Keratinocyte (primary cell): ENCODE measurements at regions not wholly inside any gene's neighbourhood (a gene's known extent, or its start where the extent isn't known, plus 50 kb on each side); places are given as distances from the start of the nearest gene placed in this dataset.

Experiments
- DNase-seq: peaks from one replicate; pipeline ENCODE4 v3.0.0-alpha.2; 2011; ENCODE audit warnings: low read depth, missing footprints, low spot score
- FAIRE-seq: peaks from 2 replicates; lab custom pipeline; 2011; peaks lifted over from hg19 to GRCh38; lab: Jason Lieb, UNC
- H2AFZ ChIP-seq: 2 replicates; pipeline ENCODE4 v1.6.0; 2012; ENCODE audit warnings: low read length, control low read depth, inconsistent platforms; ENCODE audit not compliant: control insufficient read depth
- H3K27ac ChIP-seq: 2 replicates; pipeline ENCODE4 v1.5.1; 2011; ENCODE audit warnings: low read length; ENCODE audit not compliant: control insufficient read depth, insufficient read depth
- H3K27me3 ChIP-seq: 3 replicates; pipeline ENCODE4 v1.6.0; 2011; ENCODE audit warnings: low read length; ENCODE audit not compliant: control insufficient read depth, insufficient read depth; ENCODE audit errors: extremely low read depth
- H3K36me3 ChIP-seq, 2 experiments: 2 replicates in 1 of 2; 3 replicates in 1 of 2; pipeline ENCODE4 v1.5.1; 2011; ENCODE audit warnings: low read length in 2 of 2, mild to moderate bottlenecking in 1 of 2; ENCODE audit not compliant: control insufficient read depth in 2 of 2, insufficient read depth in 2 of 2; ENCODE audit errors: extremely low read depth in 1 of 2
- H3K4me1 ChIP-seq: 3 replicates; pipeline ENCODE4 v1.5.1; 2011; ENCODE audit warnings: low read length; ENCODE audit not compliant: control insufficient read depth, insufficient read depth; ENCODE audit errors: extremely low read depth
- H3K4me2 ChIP-seq: 3 replicates; pipeline ENCODE4 v1.6.0; 2011; ENCODE audit warnings: low read depth, low read length; ENCODE audit not compliant: control insufficient read depth, insufficient read depth; ENCODE audit errors: extremely low read depth
- H3K4me3 ChIP-seq, 3 experiments: fragments of 200-600 bp in 1 of 3; sonication (generic) in 1 of 3; 2 replicates in 2 of 3; 3 replicates in 1 of 3; pipeline ENCODE4 v1.5.1; 2011 to 2016; ENCODE audit warnings: low read length in 3 of 3, mild to moderate bottlenecking in 3 of 3, control low read depth in 2 of 3, inconsistent platforms in 1 of 3, low read depth in 1 of 3, mixed read lengths in 1 of 3, mixed run types in 1 of 3, moderate library complexity in 1 of 3; ENCODE audit not compliant: control insufficient read depth in 2 of 3, insufficient read depth in 2 of 3; ENCODE audit errors: extremely low read depth in 1 of 3
- H3K79me2 ChIP-seq: 2 replicates; pipeline ENCODE4 v1.6.0; 2012; ENCODE audit warnings: low read length; ENCODE audit not compliant: control insufficient read depth, insufficient read depth
- H3K9ac ChIP-seq: 3 replicates; pipeline ENCODE4 v1.6.0; 2011; ENCODE audit warnings: low read length; ENCODE audit not compliant: control insufficient read depth, insufficient read depth; ENCODE audit errors: extremely low read depth
- H3K9me1 ChIP-seq: 3 replicates; pipeline ENCODE4 v1.6.0; 2011; ENCODE audit warnings: low read length; ENCODE audit not compliant: control insufficient read depth, insufficient read depth; ENCODE audit errors: extremely low read depth
- H3K9me3 ChIP-seq: 2 replicates; pipeline ENCODE4 v1.5.1; 2012; ENCODE audit warnings: low read depth, low read length; ENCODE audit not compliant: control insufficient read depth
- H4K20me1 ChIP-seq: 3 replicates; pipeline ENCODE4 v1.6.0; 2011; ENCODE audit warnings: low read length; ENCODE audit not compliant: control insufficient read depth, insufficient read depth; ENCODE audit errors: extremely low read depth
- EZH2 ChIP-seq: IDR thresholded peaks from one replicate; pipeline ENCODE4 v1.6.1; 2012; ENCODE audit warnings: inconsistent platforms, mild to moderate bottlenecking, low read length, moderate library complexity
- dilution Hi-C: fragments of 300-500 bp; cut with MboI; formaldehyde crosslinking; loops from one replicate; pipeline ENCODE4 v1.7.0; 2020; ENCODE audit warnings: low sequenced_read_pairs; ENCODE audit not compliant: extremely low pct_ligation_motif_present
- TF ChIP-seq, protein P1 (sequence below), 3 experiments: IDR thresholded peaks in 1 of 3; conservative IDR thresholded peaks in 1 of 3; optimal IDR thresholded peaks in 1 of 3; 2 replicates in 2 of 3; 3 replicates in 1 of 3; pipeline versions ENCODE3 to v1.5.1; 2011; ENCODE audit warnings: low read length in 3 of 3, mild to moderate bottlenecking in 3 of 3, moderate library complexity in 2 of 3, control low read depth in 1 of 3, inconsistent platforms in 1 of 3; ENCODE audit not compliant: insufficient read depth in 2 of 3; ENCODE audit errors: extremely low read depth in 1 of 3

DNA sequence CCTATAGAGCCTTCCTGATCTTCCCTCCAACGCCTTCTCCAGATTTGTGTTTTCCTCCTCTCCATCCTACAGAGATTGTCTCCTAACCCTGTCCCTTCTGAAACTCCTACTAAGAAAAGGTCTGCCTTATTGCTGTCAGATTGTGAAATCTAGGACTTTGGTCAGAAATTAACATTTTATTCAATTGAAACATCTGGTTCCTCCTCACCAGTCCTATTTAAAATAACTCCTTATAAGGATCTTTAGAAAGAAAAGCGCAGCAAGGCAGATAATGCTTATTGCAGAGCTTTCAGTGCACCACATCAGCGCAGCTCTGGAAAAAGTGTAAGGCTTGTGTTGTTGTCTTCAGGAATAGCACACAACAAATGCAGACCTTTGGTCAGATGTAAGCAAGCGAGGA is 477.8 kb upstream of the CHST9 start:
- TF ChIP-seq, protein P1, sequence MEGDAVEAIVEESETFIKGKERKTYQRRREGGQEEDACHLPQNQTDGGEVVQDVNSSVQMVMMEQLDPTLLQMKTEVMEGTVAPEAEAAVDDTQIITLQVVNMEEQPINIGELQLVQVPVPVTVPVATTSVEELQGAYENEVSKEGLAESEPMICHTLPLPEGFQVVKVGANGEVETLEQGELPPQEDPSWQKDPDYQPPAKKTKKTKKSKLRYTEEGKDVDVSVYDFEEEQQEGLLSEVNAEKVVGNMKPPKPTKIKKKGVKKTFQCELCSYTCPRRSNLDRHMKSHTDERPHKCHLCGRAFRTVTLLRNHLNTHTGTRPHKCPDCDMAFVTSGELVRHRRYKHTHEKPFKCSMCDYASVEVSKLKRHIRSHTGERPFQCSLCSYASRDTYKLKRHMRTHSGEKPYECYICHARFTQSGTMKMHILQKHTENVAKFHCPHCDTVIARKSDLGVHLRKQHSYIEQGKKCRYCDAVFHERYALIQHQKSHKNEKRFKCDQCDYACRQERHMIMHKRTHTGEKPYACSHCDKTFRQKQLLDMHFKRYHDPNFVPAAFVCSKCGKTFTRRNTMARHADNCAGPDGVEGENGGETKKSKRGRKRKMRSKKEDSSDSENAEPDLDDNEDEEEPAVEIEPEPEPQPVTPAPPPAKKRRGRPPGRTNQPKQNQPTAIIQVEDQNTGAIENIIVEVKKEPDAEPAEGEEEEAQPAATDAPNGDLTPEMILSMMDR (optimal IDR thresholded peaks at IDR 0.05 in 1 of 3, IDR thresholded peaks at IDR 0.05 in 1 of 3, conservative IDR thresholded peaks at IDR 0.05 in 1 of 3; ENCODE audit: extremely low read depth in 1 of 3, insufficient read depth in 2 of 3, low read length in 3 of 3), result no peak
- no peak for TF ChIP-seq EZH2
- no peak overlapping the region for H3K4me2 ChIP-seq
- no peak for DNase-seq
- no peaks in the 10 kb centered on the region for H3K9me3 ChIP-seq
- no peaks in the 10 kb centered on the region for H3K27me3 ChIP-seq
- H2AFZ ChIP-seq, result no peak overlapping the region
- no peak overlapping the region for H3K9ac ChIP-seq
- H3K36me3 ChIP-seq, result no peaks in the 10 kb centered on the region
- H3K4me1 ChIP-seq, result no peaks in the 10 kb centered on the region
- no peaks in the 10 kb centered on the region for H3K79me2 ChIP-seq
- H3K4me3 ChIP-seq, result no peak overlapping the region
- FAIRE-seq, result no peak
- dilution Hi-C loops, result no loop called here
- no peak overlapping the region for H3K27ac ChIP-seq
- H4K20me1 ChIP-seq, result no peaks in the 10 kb centered on the region
- H3K9me1 ChIP-seq, result no peaks in the 10 kb centered on the region

DNA sequence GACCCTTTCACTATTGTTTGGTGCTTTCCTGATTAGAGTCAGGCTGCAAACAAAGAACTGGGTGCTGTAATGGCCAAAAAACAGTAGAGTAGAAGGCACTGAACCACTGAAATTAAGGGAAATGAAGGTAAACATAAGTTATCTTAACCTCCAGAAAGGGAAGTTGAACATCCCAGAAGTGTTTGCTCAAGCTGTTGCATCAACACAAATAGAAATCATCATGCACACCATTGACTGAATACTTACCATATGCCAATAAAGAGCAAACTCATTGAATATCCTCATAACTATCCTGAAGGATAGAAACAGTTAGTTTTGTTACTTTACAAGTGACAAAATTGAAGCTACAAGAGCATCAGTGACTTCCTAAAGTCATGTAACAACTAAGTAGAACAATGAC is 477.4 kb upstream of the CHST9 start:
- Histone ChIP-seq H2AFZ (no peak overlapping the region), H3K36me3 (no peaks in the 10 kb centered on the region), H3K9ac (no peak overlapping the region), H3K4me2 (no peak overlapping the region), H3K27me3 (no peaks in the 10 kb centered on the region), H3K27ac (no peak overlapping the region), H3K9me1 (no peaks in the 10 kb centered on the region), H3K9me3 (no peaks in the 10 kb centered on the region), H3K79me2 (no peaks in the 10 kb centered on the region), H3K4me1 (no peaks in the 10 kb centered on the region), H4K20me1 (no peaks in the 10 kb centered on the region), H3K4me3 (no peak overlapping the region)
- TF ChIP-seq EZH2, result no peak
- TF ChIP-seq, protein P1 (optimal IDR thresholded peaks at IDR 0.05 in 1 of 3, IDR thresholded peaks at IDR 0.05 in 1 of 3, conservative IDR thresholded peaks at IDR 0.05 in 1 of 3; ENCODE audit: extremely low read depth in 1 of 3, insufficient read depth in 2 of 3, low read length in 3 of 3), result no peak
- DNase-seq (no peak), FAIRE-seq (no peak)
- dilution Hi-C loops, result no loop called here
